Esophagus mucosa (tissue), 1 donor: ENCODE measurements at regions not wholly inside any gene's neighbourhood (a gene's known extent, or its start where the extent isn't known, plus 50 kb on each side); places are given as distances from the start of the nearest gene placed in this dataset.

ENCODE experiments used
- ATAC-seq: fragments of 200-7000 bp; cut with Tn5 transposase; one replicate; pipeline ENCODE4 v1.9.1; 2020
- donor health status: DM: yes; HTN: yes; CAD: no.

GRCh38 chr10:3235395-3235794, 62.8 kb upstream of the PITRM1 start:
- ATAC-seq = no peak

GRCh38 chr10:3233486-3233990, 61.0 kb upstream of the PITRM1 start:
- no peak for ATAC-seq

GRCh38 chr10:3231951-3232730, 59.6 kb upstream of the PITRM1 start:
- no peak for ATAC-seq

- ATAC-seq = no peak
These were observed 57.2 kb upstream of the PITRM1 start for GRCh38 chr10:3229815-3230214.

- peak; percentile 19 for ATAC-seq
These were observed 56.0 kb upstream of the PITRM1 start for GRCh38 chr10:3228629-3228945.

- ATAC-seq = peak; percentile 66
These were observed 54.6 kb upstream of the PITRM1 start for GRCh38 chr10:3226960-3227744.

- ATAC-seq = no peak
These were observed 53.0 kb upstream of the PITRM1 start for GRCh38 chr10:3225561-3225960.

GRCh38 chr10:3224241-3224640, 51.7 kb upstream of the PITRM1 start:
- no peak for ATAC-seq

GRCh38 chr10:3222626-3223025, 50.0 kb upstream of the PITRM1 start:
- no peak for ATAC-seq
